ENCODE measurements at regions not wholly inside any gene's neighbourhood (a gene's known extent, or its start where the extent isn't known, plus 50 kb on each side); places are given as distances from the start of the nearest gene placed in this dataset.

DNA sequence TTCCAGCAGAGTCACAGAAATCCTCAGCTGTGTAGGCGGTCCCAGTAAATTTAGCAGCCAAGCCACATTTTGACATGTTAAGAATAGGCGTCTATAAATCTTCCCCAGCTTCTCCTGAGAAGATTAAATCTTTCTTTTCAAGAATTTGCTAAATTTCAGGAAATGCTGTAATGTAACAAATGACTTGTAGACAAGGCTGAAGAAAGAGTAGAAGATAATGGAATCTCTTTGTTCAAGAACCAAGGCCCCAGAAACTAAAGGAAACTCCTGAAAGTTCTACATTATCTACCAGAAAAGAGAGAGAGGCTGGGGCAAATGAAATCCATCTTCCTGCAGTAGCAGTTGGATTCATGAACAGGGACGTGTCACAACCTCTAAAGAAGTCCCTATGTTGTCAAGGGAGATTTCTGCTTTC is 760.3 kb downstream of the NOVA1 start:
- TF ChIP-seq CBFB (CRISPR knock-in tag; IDR thresholded peaks at IDR 0.05) (no peak), NCOR1 (IDR thresholded peaks at IDR 0.05) (no peak), FOXJ2 (tag; IDR thresholded peaks at IDR 0.05) (no peak), ELF1 (tag; IDR thresholded peaks at IDR 0.05) (no peak)
- TF ChIP-seq, protein P1, sequence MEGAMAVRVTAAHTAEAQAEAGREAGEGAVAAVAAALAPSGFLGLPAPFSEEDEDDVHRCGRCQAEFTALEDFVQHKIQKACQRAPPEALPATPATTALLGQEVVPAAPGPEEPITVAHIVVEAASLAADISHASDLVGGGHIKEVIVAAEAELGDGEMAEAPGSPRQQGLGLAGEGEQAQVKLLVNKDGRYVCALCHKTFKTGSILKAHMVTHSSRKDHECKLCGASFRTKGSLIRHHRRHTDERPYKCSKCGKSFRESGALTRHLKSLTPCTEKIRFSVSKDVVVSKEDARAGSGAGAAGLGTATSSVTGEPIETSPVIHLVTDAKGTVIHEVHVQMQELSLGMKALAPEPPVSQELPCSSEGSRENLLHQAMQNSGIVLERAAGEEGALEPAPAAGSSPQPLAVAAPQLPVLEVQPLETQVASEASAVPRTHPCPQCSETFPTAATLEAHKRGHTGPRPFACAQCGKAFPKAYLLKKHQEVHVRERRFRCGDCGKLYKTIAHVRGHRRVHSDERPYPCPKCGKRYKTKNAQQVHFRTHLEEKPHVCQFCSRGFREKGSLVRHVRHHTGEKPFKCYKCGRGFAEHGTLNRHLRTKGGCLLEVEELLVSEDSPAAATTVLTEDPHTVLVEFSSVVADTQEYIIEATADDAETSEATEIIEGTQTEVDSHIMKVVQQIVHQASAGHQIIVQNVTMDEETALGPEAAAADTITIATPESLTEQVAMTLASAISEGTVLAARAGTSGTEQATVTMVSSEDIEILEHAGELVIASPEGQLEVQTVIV (CRISPR knock-in tag; IDR thresholded peaks at IDR 0.05; ENCODE audit: borderline replicate concordance), result no peak

Data from K562 (cell line).